DOHH2 (cell line): ENCODE measurements at regions not wholly inside any gene's neighbourhood (a gene's known extent, or its start where the extent isn't known, plus 50 kb on each side); places are given as distances from the start of the nearest gene placed in this dataset.

Experiments
- H3F3A ChIP-seq: fragments of 200-600 bp; sonication (generic), shearing (Covaris generic); 2 replicates; pipeline ENCODE4 v1.6.0; 2016; ENCODE audit warnings: antibody characterized with exemption, mild to moderate bottlenecking; ENCODE audit not compliant: control insufficient read depth, insufficient read depth
- H3K27ac ChIP-seq: fragments of 200-600 bp; sonication (generic); 2 replicates; pipeline ENCODE4 v1.5.1; 2014; ENCODE audit warnings: low read depth, mild to moderate bottlenecking, low read length, moderate library complexity
- H3K27me3 ChIP-seq: fragments of 200-600 bp; sonication (generic); 2 replicates; pipeline ENCODE4 v1.6.1; 2014; ENCODE audit warnings: mild to moderate bottlenecking, low read length, mixed read lengths; ENCODE audit not compliant: control insufficient read depth
- H3K36me3 ChIP-seq: fragments of 200-600 bp; sonication (generic); 2 replicates; pipeline ENCODE4 v1.6.1; 2014; ENCODE audit warnings: mild to moderate bottlenecking, low read length, moderate library complexity, mixed read lengths; ENCODE audit not compliant: control insufficient read depth
- H3K4me1 ChIP-seq: fragments of 200-600 bp; sonication (generic); 2 replicates; pipeline ENCODE4 v1.6.1; 2014; ENCODE audit warnings: mild to moderate bottlenecking, low read length, mixed read lengths; ENCODE audit not compliant: control insufficient read depth
- H3K4me2 ChIP-seq: fragments of 200-600 bp; sonication (generic); 2 replicates; pipeline ENCODE4 v1.6.0; 2014; ENCODE audit warnings: mild to moderate bottlenecking, low read length, moderate library complexity
- H3K4me3 ChIP-seq: fragments of 200-600 bp; sonication (generic); 2 replicates; pipeline ENCODE4 v1.5.1; 2014; ENCODE audit warnings: mild to moderate bottlenecking, low read length, mixed read lengths
- H3K79me2 ChIP-seq: fragments of 200-600 bp; sonication (generic); 2 replicates; pipeline ENCODE4 v1.6.1; 2014; ENCODE audit warnings: mild to moderate bottlenecking, low read length, mixed read lengths; ENCODE audit not compliant: control insufficient read depth
- H3K9me2 ChIP-seq: fragments of 200-600 bp; sonication (generic); replicated peaks from 2 replicates; pipeline ENCODE4 v1.6.1; 2014; ENCODE audit warnings: mild to moderate bottlenecking, low read length, mixed read lengths; ENCODE audit not compliant: control insufficient read depth
- H3K9me3 ChIP-seq: fragments of 200-600 bp; sonication (generic); 2 replicates; pipeline ENCODE4 v1.6.1; 2014; ENCODE audit warnings: antibody characterized with exemption, low read length, mixed read lengths; ENCODE audit not compliant: control insufficient read depth, insufficient read depth
- H4K20me1 ChIP-seq: fragments of 200-600 bp; sonication (generic); 2 replicates; pipeline ENCODE4 v1.6.0; 2014; ENCODE audit warnings: low read depth, mild to moderate bottlenecking, antibody characterized with exemption, low read length, moderate library complexity; ENCODE audit not compliant: control insufficient read depth, insufficient read depth
- EZH2phosphoT487 ChIP-seq: fragments of 200-600 bp; sonication (generic); IDR thresholded peaks from 2 replicates; pipeline ENCODE4 v1.6.1; 2017; ENCODE audit warnings: borderline replicate concordance, mild to moderate bottlenecking, antibody characterized with exemption, low read length, moderate library complexity, mixed read lengths
- TF ChIP-seq, protein P1 (sequence below): fragments of 200-600 bp; sonication (generic); IDR thresholded peaks from one replicate; pipeline ENCODE4 v1.5.1; 2014; ENCODE audit warnings: antibody characterized with exemption, mild to moderate bottlenecking, low read depth, low read length; ENCODE audit not compliant: poor library complexity, severe bottlenecking

DNA sequence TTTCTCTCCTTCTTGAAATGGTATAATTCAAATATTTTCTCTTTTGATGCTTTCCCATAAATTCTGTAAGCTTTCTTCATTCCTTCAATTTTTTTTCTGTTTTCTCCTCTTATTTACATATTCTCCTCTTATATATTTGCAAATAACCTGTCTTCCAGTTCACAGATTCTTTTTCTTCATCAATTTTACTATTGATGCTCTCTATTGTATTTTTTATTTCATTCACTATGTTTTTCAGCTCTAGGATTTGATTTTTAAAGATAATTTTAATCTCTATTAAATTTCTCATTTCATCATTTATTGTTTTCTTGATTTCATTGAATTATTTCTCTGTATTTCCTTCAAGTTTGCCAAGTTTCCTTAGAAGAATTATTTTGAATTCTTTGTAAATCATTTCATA lies 54.0 kb upstream of the PRPS1L1 start:
- Histone ChIP-seq H3K9me3 (peaks cover 9% of the 10 kb centered on the region), H3K27ac (no peak overlapping the region), H3F3A (no peaks in the 10 kb centered on the region), H3K27me3 (peaks cover 7% of the 10 kb centered on the region), H3K4me3 (no peak overlapping the region), H3K4me1 (no peaks in the 10 kb centered on the region), H3K36me3 (no peaks in the 10 kb centered on the region), H3K9me2 (no peaks in the 10 kb centered on the region), H3K79me2 (no peaks in the 10 kb centered on the region), H4K20me1 (no peaks in the 10 kb centered on the region), H3K4me2 (no peak overlapping the region)
- TF ChIP-seq, protein P1, sequence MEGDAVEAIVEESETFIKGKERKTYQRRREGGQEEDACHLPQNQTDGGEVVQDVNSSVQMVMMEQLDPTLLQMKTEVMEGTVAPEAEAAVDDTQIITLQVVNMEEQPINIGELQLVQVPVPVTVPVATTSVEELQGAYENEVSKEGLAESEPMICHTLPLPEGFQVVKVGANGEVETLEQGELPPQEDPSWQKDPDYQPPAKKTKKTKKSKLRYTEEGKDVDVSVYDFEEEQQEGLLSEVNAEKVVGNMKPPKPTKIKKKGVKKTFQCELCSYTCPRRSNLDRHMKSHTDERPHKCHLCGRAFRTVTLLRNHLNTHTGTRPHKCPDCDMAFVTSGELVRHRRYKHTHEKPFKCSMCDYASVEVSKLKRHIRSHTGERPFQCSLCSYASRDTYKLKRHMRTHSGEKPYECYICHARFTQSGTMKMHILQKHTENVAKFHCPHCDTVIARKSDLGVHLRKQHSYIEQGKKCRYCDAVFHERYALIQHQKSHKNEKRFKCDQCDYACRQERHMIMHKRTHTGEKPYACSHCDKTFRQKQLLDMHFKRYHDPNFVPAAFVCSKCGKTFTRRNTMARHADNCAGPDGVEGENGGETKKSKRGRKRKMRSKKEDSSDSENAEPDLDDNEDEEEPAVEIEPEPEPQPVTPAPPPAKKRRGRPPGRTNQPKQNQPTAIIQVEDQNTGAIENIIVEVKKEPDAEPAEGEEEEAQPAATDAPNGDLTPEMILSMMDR = no peak
- TF ChIP-seq EZH2phosphoT487 = no peak

DNA sequence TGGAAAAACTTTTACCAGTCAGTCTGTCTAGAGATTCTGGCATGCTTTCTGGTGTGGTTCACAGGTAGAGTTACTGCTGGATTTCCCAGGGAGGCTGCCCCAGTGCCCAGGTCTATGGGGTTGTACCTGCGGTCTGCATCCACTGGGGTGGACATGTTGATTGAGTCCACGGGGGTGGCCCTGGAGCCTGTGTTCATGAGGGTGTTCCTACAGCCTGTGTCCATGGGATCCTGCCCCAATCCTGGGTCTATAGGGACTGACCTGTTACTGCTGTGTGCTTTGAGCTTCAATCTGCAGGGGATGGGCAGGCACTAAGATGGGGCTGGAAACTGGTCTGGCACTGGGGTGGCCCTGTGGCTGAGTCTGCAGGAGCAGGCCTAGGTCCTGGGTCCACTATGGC lies 54.5 kb upstream of the PRPS1L1 start:
- Histone ChIP-seq H3K9me2 (no peaks in the 10 kb centered on the region), H3K4me1 (no peaks in the 10 kb centered on the region), H3K27me3 (peaks cover 10% of the 10 kb centered on the region), H3K36me3 (no peaks in the 10 kb centered on the region), H3K79me2 (no peaks in the 10 kb centered on the region), H3K27ac (no peak overlapping the region), H3F3A (no peaks in the 10 kb centered on the region), H4K20me1 (no peaks in the 10 kb centered on the region), H3K9me3 (peaks cover 9% of the 10 kb centered on the region), H3K4me2 (no peak overlapping the region), H3K4me3 (no peak overlapping the region)
- TF ChIP-seq, protein P1 = no peak
- no peak for TF ChIP-seq EZH2phosphoT487

DNA sequence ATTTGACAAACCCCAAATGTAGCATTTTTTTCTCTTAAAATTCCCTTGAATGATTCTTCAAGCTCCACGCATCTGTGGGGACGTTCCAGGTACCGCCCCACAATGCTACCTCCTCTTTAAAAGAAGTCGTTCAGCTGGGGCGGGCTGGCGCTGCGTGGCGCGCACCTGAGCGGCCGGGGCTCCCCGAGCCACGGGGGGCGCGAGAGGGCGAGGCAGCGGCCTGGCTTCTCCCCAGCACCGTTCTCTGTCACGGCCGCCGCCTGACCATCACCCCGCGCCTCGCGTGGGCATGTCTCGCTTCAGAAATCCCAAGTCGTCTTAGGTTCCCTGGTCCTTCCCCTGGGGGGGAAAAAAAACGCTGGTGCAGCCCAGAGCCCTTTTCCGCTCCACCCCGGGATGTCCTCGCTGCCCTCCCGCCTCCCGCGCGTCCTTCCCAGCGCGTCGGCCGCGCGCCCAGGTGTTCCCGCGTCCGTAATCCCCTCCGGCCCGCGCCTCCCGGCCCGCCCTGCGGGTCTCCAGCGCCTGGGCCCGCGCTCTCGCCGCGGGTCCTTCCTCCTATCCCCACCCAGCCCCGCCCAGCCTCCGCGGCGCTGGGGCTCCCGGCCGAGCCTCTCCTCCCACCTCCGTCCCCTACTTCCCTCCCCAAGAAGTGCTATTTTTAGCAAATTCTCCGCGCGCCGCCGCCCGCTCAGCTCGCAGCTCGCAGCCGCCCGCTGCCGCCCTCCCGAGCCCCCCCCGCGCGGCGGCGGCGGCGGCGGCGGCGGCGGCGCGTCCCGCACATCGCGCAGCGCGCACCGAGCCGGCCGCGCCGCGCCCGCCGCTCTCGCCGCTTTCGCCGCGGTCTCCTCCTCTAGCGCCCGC lies 58.7 kb upstream of the PRPS1L1 start:
- H3K9me3 ChIP-seq = peaks cover 9% of the 10 kb centered on the region; the same call in 1 of the 2 replicates
- TF ChIP-seq EZH2phosphoT487 = no peak
- TF ChIP-seq, protein P1 = no peak
- H3K4me2 ChIP-seq = no peak overlapping the region
- no peak overlapping the region for H3K27ac ChIP-seq
- no peaks in the 10 kb centered on the region for H3K36me3 ChIP-seq
- no peaks in the 10 kb centered on the region for H3F3A ChIP-seq
- no peaks in the 10 kb centered on the region for H3K79me2 ChIP-seq
- 0 out of 2 replicates have a peak overlapping the region, but pooled peaks have one; percentile 3 for H3K4me3 ChIP-seq
- H4K20me1 ChIP-seq = no peaks in the 10 kb centered on the region
- H3K9me2 ChIP-seq = no peaks in the 10 kb centered on the region
- H3K27me3 ChIP-seq = peaks cover 18% of the 10 kb centered on the region
- H3K4me1 ChIP-seq = no peaks in the 10 kb centered on the region
